SK-N-SH (cell line): ENCODE measurements at regions not wholly inside any gene's neighbourhood (a gene's known extent, or its start where the extent isn't known, plus 50 kb on each side); places are given as distances from the start of the nearest gene placed in this dataset.

Experiments
- CTCF ChIA-PET: fragments of 300-600, 350-600 bp; formaldehyde crosslinking; extraction: SDS; loops from one replicate; lab custom pipeline; 2021; lab: Yijun Ruan, JAX
- POLR2A ChIA-PET: fragments of 350-600 bp; sonication (Branson Sonifier 250); formaldehyde crosslinking; extraction: SDS; loops from one replicate; lab custom pipeline; 2020; ENCODE audit warnings: antibody characterized with exemption, inconsistent platforms; lab: Yijun Ruan, JAX
- DNase-seq: peaks from one replicate; pipeline ENCODE4 v3.0.0; 2012
- H2AFZ ChIP-seq: fragments of 200-600 bp; sonication (generic); 2 replicates; pipeline ENCODE4 v1.8.1; 2016; ENCODE audit warnings: antibody characterized with exemption, mild to moderate bottlenecking, low read depth
- H3F3A ChIP-seq: fragments of 200-600 bp; sonication (generic); replicated peaks from 2 replicates; pipeline ENCODE3; 2016; ENCODE audit warnings: antibody characterized with exemption, mild to moderate bottlenecking; ENCODE audit not compliant: insufficient read depth
- H3K27ac ChIP-seq, 2 experiments: fragments of 200-500 bp in 1 of 2; fragments of 200-600 bp in 1 of 2; sonication (Bioruptor generic) in 1 of 2; sonication (generic), shearing (Covaris generic) in 1 of 2; 2 replicates each; pipeline versions ENCODE4 v1.5.1 to v1.6.1; 2014 to 2016; ENCODE audit warnings: low read depth in 2 of 2, inconsistent platforms in 1 of 2, low read length in 1 of 2, mild to moderate bottlenecking in 1 of 2, mixed read lengths in 1 of 2
- H3K27me3 ChIP-seq: fragments of 200-600 bp; sonication (generic), shearing (Covaris generic); 2 replicates; pipeline ENCODE4 v1.6.1; 2016; ENCODE audit warnings: mixed run types; ENCODE audit not compliant: insufficient read depth
- H3K36me3 ChIP-seq, 2 experiments: fragments of 200-500 bp in 1 of 2; fragments of 200-600 bp in 1 of 2; sonication (Bioruptor generic) in 1 of 2; sonication (generic) in 1 of 2; replicated peaks in 1 of 2; 2 replicates each; pipeline versions ENCODE3 to v1.5.1; 2014 to 2016; ENCODE audit warnings: low read length in 1 of 2, mild to moderate bottlenecking in 1 of 2; ENCODE audit not compliant: insufficient read depth in 2 of 2, control insufficient read depth in 1 of 2
- H3K4me1 ChIP-seq, 2 experiments: fragments of 200-500 bp in 1 of 2; fragments of 200-600 bp in 1 of 2; sonication (Bioruptor generic) in 1 of 2; sonication (generic), shearing (Covaris generic) in 1 of 2; 2 replicates each; pipeline versions ENCODE4 v1.5.1 to v1.6.1; 2014 to 2016; ENCODE audit warnings: low read depth in 1 of 2, low read length in 1 of 2, mixed run types in 1 of 2; ENCODE audit not compliant: insufficient read depth in 2 of 2, control insufficient read depth in 1 of 2
- H3K4me2 ChIP-seq: fragments of 200-600 bp; sonication (generic), shearing (Covaris generic); 2 replicates; pipeline ENCODE4 v1.6.1; 2017; ENCODE audit warnings: mixed run types
- H3K4me3 ChIP-seq, 2 experiments: fragments of 200-500 bp in 1 of 2; fragments of 200-600 bp in 1 of 2; sonication (Bioruptor generic) in 1 of 2; sonication (generic), shearing (Covaris generic) in 1 of 2; 2 replicates each; pipeline versions ENCODE4 v1.5.1 to v1.8.1; 2014 to 2016; ENCODE audit warnings: low read depth in 2 of 2, inconsistent platforms in 1 of 2, low read length in 1 of 2, mild to moderate bottlenecking in 1 of 2, mixed read lengths in 1 of 2, moderate library complexity in 1 of 2
- H3K79me2 ChIP-seq: fragments of 200-600 bp; sonication (generic); 2 replicates; pipeline ENCODE4 v1.8.1; 2017; ENCODE audit warnings: mild to moderate bottlenecking; ENCODE audit not compliant: insufficient read depth
- H3K9ac ChIP-seq: fragments of 200-600 bp; sonication (generic); 2 replicates; pipeline ENCODE4 v1.6.1; 2017; ENCODE audit warnings: mixed run types
- H3K9me2 ChIP-seq: fragments of 200-600 bp; sonication (generic); 2 replicates; pipeline ENCODE4 v1.6.1; 2017; ENCODE audit warnings: mixed run types
- H3K9me3 ChIP-seq: fragments of 200-600 bp; sonication (generic); 2 replicates; pipeline ENCODE4 v1.6.1; 2017; ENCODE audit warnings: mixed run types, mild to moderate bottlenecking, moderate library complexity
- H4K20me1 ChIP-seq: fragments of 200-600 bp; sonication (generic); 2 replicates; pipeline ENCODE4 v1.6.1; 2017; ENCODE audit warnings: mild to moderate bottlenecking, mixed run types; ENCODE audit not compliant: insufficient read depth
- CHD2 ChIP-seq: fragments of 150-350 bp; IDR thresholded peaks from 2 replicates; pipeline ENCODE4 v1.6.1; 2018; ENCODE audit warnings: low read length; ENCODE audit not compliant: partially characterized antibody
- CTCF ChIP-seq: fragments of 200-600 bp; sonication (generic); IDR thresholded peaks from 2 replicates; pipeline ENCODE4 v1.6.1; 2017; ENCODE audit warnings: antibody characterized with exemption, mild to moderate bottlenecking, moderate library complexity
- ELF1 ChIP-seq: IDR thresholded peaks from 2 replicates; pipeline ENCODE4 v1.4.0; 2012
- EZH2phosphoT487 ChIP-seq: fragments of 200-600 bp; sonication (generic); IDR thresholded peaks from 2 replicates; pipeline ENCODE4 v1.6.1; 2017; ENCODE audit warnings: low read depth, mixed run types, mild to moderate bottlenecking, antibody characterized with exemption, moderate library complexity, borderline replicate concordance
- FOSL2 ChIP-seq: IDR thresholded peaks from 2 replicates; pipeline ENCODE4 v1.4.0; 2012; ENCODE audit warnings: low read depth, mild to moderate bottlenecking, moderate library complexity, borderline replicate concordance
- FOXJ3 ChIP-seq: sonication (generic); formaldehyde crosslinking; IDR thresholded peaks from 2 replicates; pipeline ENCODE4 v1.5.1; 2020; ENCODE audit warnings: mild to moderate bottlenecking, missing genetic modification reagents
- FOXM1 ChIP-seq: IDR thresholded peaks from 2 replicates; pipeline ENCODE4 v1.4.0; 2012; ENCODE audit warnings: low read depth, mild to moderate bottlenecking
- GABPA ChIP-seq: IDR thresholded peaks from 2 replicates; pipeline ENCODE4 v1.4.0; 2012; ENCODE audit warnings: low read depth, mild to moderate bottlenecking
- JUND ChIP-seq: IDR thresholded peaks from 2 replicates; pipeline ENCODE4 v1.4.0; 2012
- MAX ChIP-seq: IDR thresholded peaks from 2 replicates; pipeline ENCODE4 v1.4.0; 2012; ENCODE audit warnings: low read depth
- MEF2A ChIP-seq: IDR thresholded peaks from 2 replicates; pipeline ENCODE4 v1.4.0; 2012; ENCODE audit warnings: low read depth, borderline replicate concordance
- MXI1 ChIP-seq: IDR thresholded peaks from 2 replicates; pipeline ENCODE4 v1.6.1; 2012; ENCODE audit warnings: mild to moderate bottlenecking, low read depth, low read length, improper control_type of control experiment
- NFIC ChIP-seq: IDR thresholded peaks from 2 replicates; pipeline ENCODE4 v1.4.0; 2012; ENCODE audit warnings: borderline replicate concordance
- NRF1 ChIP-seq: IDR thresholded peaks from 2 replicates; pipeline ENCODE4 v1.6.1; 2012; ENCODE audit warnings: low read depth, mild to moderate bottlenecking, low read length
- RAD21 ChIP-seq: IDR thresholded peaks from 2 replicates; pipeline ENCODE4 v1.6.1; 2012; ENCODE audit warnings: mild to moderate bottlenecking, low read length
- RFX5 ChIP-seq: IDR thresholded peaks from 2 replicates; pipeline ENCODE4 v1.6.1; 2012; ENCODE audit warnings: mild to moderate bottlenecking, improper control_type of control experiment, low read length
- TAF1 ChIP-seq: IDR thresholded peaks from 2 replicates; pipeline ENCODE4 v1.6.1; 2012; ENCODE audit warnings: low read depth, mild to moderate bottlenecking, low read length, moderate library complexity, borderline replicate concordance
- TCF12 ChIP-seq: IDR thresholded peaks from 2 replicates; pipeline ENCODE4 v1.4.0; 2012
- TEAD4 ChIP-seq: IDR thresholded peaks from 2 replicates; pipeline ENCODE4 v1.4.0; 2012; ENCODE audit warnings: mild to moderate bottlenecking, borderline replicate concordance; ENCODE audit not compliant: insufficient read depth
- WGBS: methylation state at CpG from one replicate; pipeline ENCODE4 v1.1.6; 2017; ENCODE audit warnings: low lambda C conversion rate; 5-methylcytosine and 5-hydroxymethylcytosine counted together
- TF ChIP-seq, protein P1 (sequence below): IDR thresholded peaks from 2 replicates; pipeline ENCODE4 v1.4.0; 2012; ENCODE audit warnings: low read depth, borderline replicate concordance
- TF ChIP-seq, protein P2 (sequence below): IDR thresholded peaks from 2 replicates; pipeline ENCODE4 v1.4.0; 2012; ENCODE audit warnings: low read depth, borderline replicate concordance
- TF ChIP-seq, protein P3 (sequence below): fragments of 150-350 bp; IDR thresholded peaks from 2 replicates; pipeline ENCODE4 v1.6.1; 2016; ENCODE audit warnings: mild to moderate bottlenecking, low read depth, low read length

DNA sequence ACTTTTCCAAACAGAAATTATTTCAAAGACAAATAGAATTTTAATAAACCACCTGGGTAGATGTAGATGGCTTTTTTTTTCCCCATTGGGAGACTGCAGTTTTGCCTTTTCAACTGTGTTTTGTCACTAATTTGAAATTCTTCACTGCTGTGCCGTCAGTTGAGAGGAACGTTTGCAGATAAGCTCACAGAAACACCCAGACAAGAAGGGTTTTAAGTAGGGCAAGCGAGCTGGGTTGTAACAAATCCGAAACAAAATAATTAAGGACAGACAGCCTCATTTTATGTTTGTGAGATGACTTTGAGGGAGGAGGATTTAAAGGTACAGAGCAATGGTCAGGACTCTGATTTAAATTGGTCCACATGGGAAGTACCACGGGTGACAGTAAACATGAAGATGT, 155.1 kb upstream of the NTRK2 start (continued):
- no peak for TF ChIP-seq NRF1
- TF ChIP-seq, protein P1, sequence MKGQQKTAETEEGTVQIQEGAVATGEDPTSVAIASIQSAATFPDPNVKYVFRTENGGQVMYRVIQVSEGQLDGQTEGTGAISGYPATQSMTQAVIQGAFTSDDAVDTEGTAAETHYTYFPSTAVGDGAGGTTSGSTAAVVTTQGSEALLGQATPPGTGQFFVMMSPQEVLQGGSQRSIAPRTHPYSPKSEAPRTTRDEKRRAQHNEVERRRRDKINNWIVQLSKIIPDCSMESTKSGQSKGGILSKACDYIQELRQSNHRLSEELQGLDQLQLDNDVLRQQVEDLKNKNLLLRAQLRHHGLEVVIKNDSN: no peak
- no peak for TF ChIP-seq FOXJ3 (CRISPR knock-in tag)
- TF ChIP-seq RFX5: no peak

DNA sequence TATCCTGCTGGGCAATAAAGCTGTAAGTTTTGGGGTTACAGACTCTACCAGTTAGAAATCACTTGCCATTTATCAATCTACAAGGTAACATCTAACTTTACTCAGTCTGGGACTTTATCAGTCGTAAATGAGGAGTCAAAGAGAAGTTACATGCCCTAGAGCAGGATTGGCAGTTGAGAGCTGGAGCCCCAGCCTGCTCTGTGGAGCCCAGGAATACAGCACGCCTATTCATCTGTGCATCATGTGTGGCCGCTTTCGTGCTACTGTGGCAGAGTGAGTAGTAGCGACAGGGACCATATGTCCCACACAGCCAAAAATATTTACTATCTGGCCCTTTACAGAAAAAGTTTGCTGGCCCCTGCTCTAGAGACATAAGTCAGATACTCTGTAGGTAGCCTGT, 152.5 kb upstream of the NTRK2 start:
- no peak for TF ChIP-seq ELF1
- no peak for TF ChIP-seq FOXM1
- TF ChIP-seq GABPA: no peak
- TF ChIP-seq, protein P2, sequence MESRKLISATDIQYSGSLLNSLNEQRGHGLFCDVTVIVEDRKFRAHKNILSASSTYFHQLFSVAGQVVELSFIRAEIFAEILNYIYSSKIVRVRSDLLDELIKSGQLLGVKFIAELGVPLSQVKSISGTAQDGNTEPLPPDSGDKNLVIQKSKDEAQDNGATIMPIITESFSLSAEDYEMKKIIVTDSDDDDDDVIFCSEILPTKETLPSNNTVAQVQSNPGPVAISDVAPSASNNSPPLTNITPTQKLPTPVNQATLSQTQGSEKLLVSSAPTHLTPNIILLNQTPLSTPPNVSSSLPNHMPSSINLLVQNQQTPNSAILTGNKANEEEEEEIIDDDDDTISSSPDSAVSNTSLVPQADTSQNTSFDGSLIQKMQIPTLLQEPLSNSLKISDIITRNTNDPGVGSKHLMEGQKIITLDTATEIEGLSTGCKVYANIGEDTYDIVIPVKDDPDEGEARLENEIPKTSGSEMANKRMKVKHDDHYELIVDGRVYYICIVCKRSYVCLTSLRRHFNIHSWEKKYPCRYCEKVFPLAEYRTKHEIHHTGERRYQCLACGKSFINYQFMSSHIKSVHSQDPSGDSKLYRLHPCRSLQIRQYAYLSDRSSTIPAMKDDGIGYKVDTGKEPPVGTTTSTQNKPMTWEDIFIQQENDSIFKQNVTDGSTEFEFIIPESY: no peak
- TF ChIP-seq MAX: no peak
- no peak for TF ChIP-seq MEF2A
- no peak for TF ChIP-seq EZH2phosphoT487
- TF ChIP-seq RFX5: no peak
- no peak for TF ChIP-seq CTCF
- TF ChIP-seq TEAD4: no peak
- no peak for TF ChIP-seq TAF1
- TF ChIP-seq NFIC: no peak
- TF ChIP-seq JUND: no peak
- TF ChIP-seq, protein P3, sequence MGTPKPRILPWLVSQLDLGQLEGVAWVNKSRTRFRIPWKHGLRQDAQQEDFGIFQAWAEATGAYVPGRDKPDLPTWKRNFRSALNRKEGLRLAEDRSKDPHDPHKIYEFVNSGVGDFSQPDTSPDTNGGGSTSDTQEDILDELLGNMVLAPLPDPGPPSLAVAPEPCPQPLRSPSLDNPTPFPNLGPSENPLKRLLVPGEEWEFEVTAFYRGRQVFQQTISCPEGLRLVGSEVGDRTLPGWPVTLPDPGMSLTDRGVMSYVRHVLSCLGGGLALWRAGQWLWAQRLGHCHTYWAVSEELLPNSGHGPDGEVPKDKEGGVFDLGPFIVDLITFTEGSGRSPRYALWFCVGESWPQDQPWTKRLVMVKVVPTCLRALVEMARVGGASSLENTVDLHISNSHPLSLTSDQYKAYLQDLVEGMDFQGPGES: no peak
- no peak for TF ChIP-seq CHD2
- no peak for TF ChIP-seq RAD21
- TF ChIP-seq, protein P1: no peak
- no peak for TF ChIP-seq FOSL2
- TF ChIP-seq MXI1: no peak
- no peak for TF ChIP-seq TCF12
- Histone ChIP-seq H3K36me3 (no peaks in the 10 kb centered on the region), H3K4me2 (no peak overlapping the region), H3K4me1 (no peaks in the 10 kb centered on the region), H3K27ac (no peak overlapping the region), H3K9me3 (no peaks in the 10 kb centered on the region), H2AFZ (no peak overlapping the region), H4K20me1 (no peaks in the 10 kb centered on the region), H3K9ac (no peak overlapping the region), H3K79me2 (no peaks in the 10 kb centered on the region), H3K9me2 (no peaks in the 10 kb centered on the region), H3F3A (no peaks in the 10 kb centered on the region), H3K4me3 (no peak overlapping the region), H3K27me3 (no peaks in the 10 kb centered on the region)
- ChIA-PET CTCF (no interaction called here), POLR2A (no interaction called here)
- no peak for DNase-seq
- WGBS: 50% methylated on average over 5 of the region's 5 CpGs
